Skeletal muscle tissue (tissue), 3 donors: ENCODE measurements at regions not wholly inside any gene's neighbourhood (a gene's known extent, or its start where the extent isn't known, plus 50 kb on each side); places are given as distances from the start of the nearest gene placed in this dataset.

ENCODE experiments used
- H3K27ac ChIP-seq: one replicate; pipeline ENCODE4 v1.7.0; 2013; ENCODE audit warnings: mild to moderate bottlenecking, low read depth, low read length, inconsistent platforms
- H3K27me3 ChIP-seq, 3 donors: one replicate each; pipeline ENCODE4 v1.7.0; 2013; ENCODE audit warnings: low read length in 3 of 3; ENCODE audit not compliant: control insufficient read depth in 3 of 3, insufficient read depth in 3 of 3
- H3K36me3 ChIP-seq, 3 donors: one replicate each; pipeline ENCODE4 v1.7.0; 2013; ENCODE audit warnings: low read length in 3 of 3; ENCODE audit not compliant: control insufficient read depth in 3 of 3, insufficient read depth in 3 of 3
- H3K4me1 ChIP-seq, 3 donors: one replicate each; pipeline ENCODE4 v1.7.0; 2013; ENCODE audit warnings: low read length in 3 of 3, mild to moderate bottlenecking in 3 of 3; ENCODE audit not compliant: control insufficient read depth in 3 of 3, insufficient read depth in 3 of 3
- H3K4me3 ChIP-seq, 3 donors: one replicate each; pipeline ENCODE4 v1.7.0; 2013; ENCODE audit warnings: low read length in 3 of 3
- H3K9ac ChIP-seq, 3 donors: one replicate each; pipeline ENCODE4 v1.7.0; 2013; ENCODE audit warnings: low read length in 3 of 3, mild to moderate bottlenecking in 3 of 3, moderate library complexity in 2 of 3, low read depth in 1 of 3
- H3K9me3 ChIP-seq, 3 donors: one replicate each; pipeline ENCODE4 v1.7.0; 2013; ENCODE audit warnings: low read length in 3 of 3; ENCODE audit not compliant: control insufficient read depth in 3 of 3
- donor health status: Osteomylitis.

DNA sequence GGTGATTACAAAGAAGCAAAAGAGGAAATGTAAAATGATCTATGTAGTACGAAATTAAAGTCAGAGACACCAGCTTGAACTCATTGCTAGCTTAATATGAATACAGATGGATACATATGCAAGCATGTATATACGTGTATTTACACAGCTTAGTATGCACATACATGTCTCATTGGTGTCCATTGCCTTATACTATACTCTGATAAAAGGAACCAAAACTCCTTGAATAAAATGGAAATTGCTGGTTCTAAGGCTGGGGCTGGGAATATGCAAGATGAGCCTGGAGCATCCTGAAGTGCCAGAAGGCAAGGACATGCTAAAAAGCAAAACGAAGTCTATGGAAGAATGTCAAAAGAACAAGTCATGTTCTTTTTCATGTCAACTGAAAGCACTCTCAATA is 1424.4 kb upstream of the SLC39A10 start:
- no peaks in the 10 kb centered on the region for H3K4me1 ChIP-seq
- H3K27me3 ChIP-seq, result no peaks in the 10 kb centered on the region
- no peak overlapping the region for H3K27ac ChIP-seq
- H3K9ac ChIP-seq, result no peak overlapping the region
- H3K9me3 ChIP-seq, result no peaks in the 10 kb centered on the region
- H3K36me3 ChIP-seq, result no peaks in the 10 kb centered on the region
- no peak overlapping the region for H3K4me3 ChIP-seq

DNA sequence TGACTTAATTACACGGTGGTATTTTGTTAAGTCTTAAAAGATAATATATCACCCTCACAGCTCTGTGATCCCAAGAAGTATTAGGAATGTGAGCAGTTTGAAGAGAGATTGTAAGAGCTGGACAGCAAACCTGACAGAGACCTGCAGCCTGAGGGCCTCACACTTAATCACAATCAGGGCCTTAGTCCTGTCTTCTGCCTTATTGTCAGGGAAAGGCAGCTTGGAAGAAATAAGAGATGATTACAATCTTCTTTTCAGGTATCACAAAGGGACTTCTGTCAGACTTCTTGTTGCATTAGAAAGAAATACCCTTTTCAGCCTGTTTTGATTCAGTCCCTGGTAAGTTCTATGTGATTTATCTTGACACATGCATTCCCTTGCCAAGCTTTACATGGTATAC is 1433.8 kb upstream of the SLC39A10 start:
- no peaks in the 10 kb centered on the region for H3K9me3 ChIP-seq
- no peak overlapping the region for H3K27ac ChIP-seq
- H3K9ac ChIP-seq, result no peak overlapping the region
- no peaks in the 10 kb centered on the region for H3K27me3 ChIP-seq
- H3K4me1 ChIP-seq, result no peaks in the 10 kb centered on the region
- no peak overlapping the region for H3K4me3 ChIP-seq
- no peaks in the 10 kb centered on the region for H3K36me3 ChIP-seq

DNA sequence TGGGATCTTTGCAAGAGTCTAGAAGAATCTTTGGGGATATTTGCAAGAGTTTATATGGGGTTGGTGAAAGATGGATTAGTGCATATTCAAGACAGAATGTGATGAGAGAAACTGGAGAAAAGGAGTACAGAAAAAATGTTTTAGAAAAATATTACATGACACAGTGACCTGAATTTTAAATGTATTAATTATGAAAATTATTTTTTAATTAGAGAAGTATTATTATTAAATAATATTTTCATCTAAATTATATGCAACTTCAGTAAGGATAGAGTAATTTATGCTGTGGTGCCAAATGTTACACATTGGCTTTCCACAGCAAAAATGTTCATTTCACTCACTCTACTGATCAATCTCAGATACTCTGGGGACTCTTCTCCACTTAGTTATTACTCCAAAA is 1442.8 kb upstream of the SLC39A10 start:
- H3K4me3 ChIP-seq, result no peak overlapping the region
- no peaks in the 10 kb centered on the region for H3K4me1 ChIP-seq
- no peaks in the 10 kb centered on the region for H3K9me3 ChIP-seq
- no peaks in the 10 kb centered on the region for H3K27me3 ChIP-seq
- H3K9ac ChIP-seq, result no peak overlapping the region
- no peak overlapping the region for H3K27ac ChIP-seq
- no peaks in the 10 kb centered on the region for H3K36me3 ChIP-seq

DNA sequence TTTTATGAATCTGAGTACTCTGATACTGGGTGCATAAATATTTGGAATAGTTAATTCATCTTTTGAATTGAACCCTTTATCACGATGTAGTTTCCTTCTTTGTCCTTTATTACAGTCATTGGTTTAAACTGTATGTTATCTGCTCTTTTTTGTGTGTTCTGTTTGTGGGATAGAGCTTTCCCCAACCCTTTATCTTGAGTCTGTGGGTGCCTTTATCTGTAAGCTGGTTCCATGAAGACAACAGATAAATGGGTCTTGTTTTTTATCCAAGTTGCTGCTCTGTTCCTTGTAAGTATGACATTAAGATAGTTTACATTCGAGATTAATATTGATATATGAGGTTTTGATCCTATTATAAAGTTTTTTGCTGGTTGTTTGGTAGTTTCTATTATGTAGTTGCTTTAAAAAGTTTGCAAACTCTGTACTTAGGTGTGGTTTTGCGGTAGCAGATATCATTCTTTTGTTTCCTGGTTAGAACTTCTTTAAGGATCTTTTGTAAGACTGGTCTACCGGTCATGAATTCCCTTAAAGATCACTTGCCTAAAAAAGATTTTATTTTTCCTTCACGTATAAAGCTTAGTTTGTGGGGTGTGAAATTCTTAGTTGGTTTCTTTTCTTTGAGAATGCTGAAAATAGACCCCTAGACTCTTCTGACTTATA is 1451.3 kb upstream of the SLC39A10 start:
- no peak overlapping the region for H3K9ac ChIP-seq
- no peaks in the 10 kb centered on the region for H3K4me1 ChIP-seq
- H3K36me3 ChIP-seq, result no peaks in the 10 kb centered on the region
- no peaks in the 10 kb centered on the region for H3K9me3 ChIP-seq
- no peak overlapping the region for H3K4me3 ChIP-seq
- no peak overlapping the region for H3K27ac ChIP-seq
- no peaks in the 10 kb centered on the region for H3K27me3 ChIP-seq

DNA sequence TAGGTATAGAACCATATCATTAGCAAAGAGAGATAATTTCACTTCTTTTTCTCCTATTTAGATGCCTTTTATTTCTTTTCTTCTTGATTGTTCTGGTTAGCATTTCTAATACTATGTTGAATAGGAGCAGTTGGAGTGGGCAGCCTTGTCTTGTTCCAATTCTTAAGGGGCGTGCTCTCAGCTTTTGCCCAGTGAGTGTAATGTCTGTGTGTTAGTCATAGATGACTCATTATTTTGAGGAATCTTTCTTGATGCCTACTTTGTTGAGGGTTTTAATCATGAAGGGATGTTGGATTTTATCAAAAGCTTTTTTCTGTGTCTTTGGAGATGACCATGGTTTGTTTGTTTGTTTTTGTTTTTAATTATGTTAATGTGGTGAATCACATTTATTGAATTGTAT is 1453.1 kb upstream of the SLC39A10 start:
- no peak overlapping the region for H3K4me3 ChIP-seq
- H3K36me3 ChIP-seq, result no peaks in the 10 kb centered on the region
- no peaks in the 10 kb centered on the region for H3K27me3 ChIP-seq
- no peaks in the 10 kb centered on the region for H3K4me1 ChIP-seq
- no peak overlapping the region for H3K27ac ChIP-seq
- no peak overlapping the region for H3K9ac ChIP-seq
- H3K9me3 ChIP-seq, result no peaks in the 10 kb centered on the region

DNA sequence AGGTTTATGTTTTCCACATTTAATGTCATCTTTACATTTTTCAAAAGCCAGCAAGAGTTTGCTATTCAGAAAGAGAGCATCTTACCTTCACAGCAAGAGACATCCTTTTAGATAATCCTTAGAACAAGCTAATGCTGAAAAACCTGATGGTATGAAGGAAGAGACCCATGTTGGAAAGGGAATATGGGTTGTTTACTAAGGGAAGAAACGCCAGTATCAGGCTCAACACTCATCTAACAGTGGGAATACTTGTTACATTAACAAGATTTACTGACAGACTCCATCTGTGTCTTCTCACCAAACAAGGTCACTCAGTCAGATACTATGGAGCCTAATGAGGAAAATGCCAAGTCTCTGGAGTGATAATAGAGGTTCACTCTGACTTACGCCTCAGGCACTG is 1474.1 kb upstream of the SLC39A10 start:
- Histone ChIP-seq H3K4me1 (no peaks in the 10 kb centered on the region), H3K27ac (no peak overlapping the region), H3K9ac (no peak overlapping the region), H3K27me3 (no peaks in the 10 kb centered on the region), H3K4me3 (no peak overlapping the region), H3K9me3 (no peaks in the 10 kb centered on the region), H3K36me3 (no peaks in the 10 kb centered on the region)

DNA sequence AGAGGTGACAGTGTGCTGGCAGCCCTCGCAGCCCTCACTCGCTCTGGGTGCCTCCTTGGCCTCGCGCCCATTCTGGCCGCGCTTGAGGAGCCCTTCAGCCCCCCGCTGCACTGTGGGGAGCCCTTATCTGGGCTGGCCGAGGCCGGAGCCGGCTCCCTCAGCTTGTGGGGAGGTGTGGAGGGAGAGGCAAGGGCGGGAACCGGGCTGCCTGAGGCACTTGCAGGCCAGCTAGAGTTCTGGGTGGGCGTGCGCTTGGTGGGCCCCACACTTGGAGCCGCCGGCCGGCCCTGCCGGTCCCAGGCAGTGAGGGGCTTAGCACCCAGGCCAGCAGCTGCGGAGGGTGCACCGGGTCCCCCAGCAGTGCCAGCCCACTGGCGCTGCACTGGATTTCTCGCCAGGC is 1480.9 kb upstream of the SLC39A10 start:
- H3K9ac ChIP-seq, result no peak overlapping the region

DNA sequence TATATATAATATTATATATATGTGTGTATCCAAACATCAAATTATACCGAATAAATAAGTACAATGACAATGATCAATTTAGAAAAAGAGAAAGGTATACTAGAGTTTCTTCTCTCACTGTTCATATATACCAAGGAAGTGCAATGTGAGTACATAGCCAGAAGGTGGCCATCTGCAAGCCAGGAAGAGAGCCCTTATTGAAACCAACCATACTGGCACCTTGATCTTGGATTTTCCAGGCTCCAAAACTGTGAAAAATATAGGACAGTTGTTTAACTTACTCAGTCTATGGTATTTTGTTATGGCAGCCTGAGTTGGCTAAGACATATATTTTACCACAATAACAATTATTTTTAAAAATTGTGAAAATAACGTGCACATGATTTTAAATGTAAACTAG is 1490.2 kb upstream of the SLC39A10 start:
- no peak overlapping the region for H3K4me3 ChIP-seq
- no peaks in the 10 kb centered on the region for H3K27me3 ChIP-seq
- H3K9ac ChIP-seq, result no peak overlapping the region
- no peak overlapping the region for H3K27ac ChIP-seq
- no peaks in the 10 kb centered on the region for H3K36me3 ChIP-seq
- H3K9me3 ChIP-seq, result no peaks in the 10 kb centered on the region
- no peaks in the 10 kb centered on the region for H3K4me1 ChIP-seq

More for the DNA sequence above, 1480.9 kb upstream of the SLC39A10 start:
- H3K9me3 ChIP-seq, result no peaks in the 10 kb centered on the region
- no peaks in the 10 kb centered on the region for H3K4me1 ChIP-seq
- H3K27me3 ChIP-seq, result no peaks in the 10 kb centered on the region
- H3K36me3 ChIP-seq, result no peaks in the 10 kb centered on the region
- H3K27ac ChIP-seq, result no peak overlapping the region
- H3K4me3 ChIP-seq, result no peak overlapping the region

DNA sequence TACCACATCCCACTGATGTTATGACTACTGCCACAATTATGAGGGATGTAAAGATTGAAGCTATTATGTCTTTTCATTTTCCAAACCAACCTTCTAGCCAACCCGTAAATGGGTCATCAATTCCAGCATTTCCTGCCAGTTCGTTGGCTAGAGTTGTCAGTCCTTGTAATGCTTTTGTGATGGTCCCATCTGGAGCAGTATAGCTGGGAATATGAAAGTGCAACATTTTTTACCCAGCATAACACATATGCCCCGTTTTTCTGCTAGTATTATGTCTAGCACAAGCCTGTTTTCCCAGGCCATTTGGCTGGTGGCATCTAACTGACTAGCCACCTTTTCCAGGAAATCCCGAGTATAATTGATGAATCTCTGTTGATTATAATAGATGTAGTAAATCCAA is 1501.6 kb upstream of the SLC39A10 start:
- no peaks in the 10 kb centered on the region for H3K27me3 ChIP-seq
- H3K9ac ChIP-seq, result no peak overlapping the region
- H3K4me1 ChIP-seq, result no peaks in the 10 kb centered on the region
- no peaks in the 10 kb centered on the region for H3K9me3 ChIP-seq
- no peaks in the 10 kb centered on the region for H3K36me3 ChIP-seq
- H3K4me3 ChIP-seq, result no peak overlapping the region
- no peak overlapping the region for H3K27ac ChIP-seq

DNA sequence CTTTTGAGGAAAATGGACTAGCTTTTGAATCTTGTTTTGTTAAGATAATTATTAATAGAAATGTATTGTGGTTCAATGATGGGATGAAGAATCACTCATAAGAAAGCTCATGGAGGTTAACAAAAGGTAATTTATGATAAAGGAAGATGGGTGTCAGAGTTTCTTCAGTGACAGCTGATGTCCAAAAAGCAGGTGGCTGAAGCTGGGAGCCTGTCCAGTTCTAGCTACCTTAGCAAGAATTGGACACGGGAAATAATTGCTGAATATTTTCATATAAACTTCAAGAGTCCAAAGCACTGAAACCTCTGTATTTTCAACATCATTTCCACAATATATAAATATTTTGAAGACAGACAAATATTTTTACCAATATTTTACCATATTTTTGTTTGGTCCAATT is 1505.8 kb upstream of the SLC39A10 start:
- Histone ChIP-seq H3K4me3 (no peak overlapping the region), H3K4me1 (no peaks in the 10 kb centered on the region), H3K36me3 (no peaks in the 10 kb centered on the region), H3K9ac (no peak overlapping the region), H3K27ac (no peak overlapping the region), H3K27me3 (no peaks in the 10 kb centered on the region), H3K9me3 (no peaks in the 10 kb centered on the region)

DNA sequence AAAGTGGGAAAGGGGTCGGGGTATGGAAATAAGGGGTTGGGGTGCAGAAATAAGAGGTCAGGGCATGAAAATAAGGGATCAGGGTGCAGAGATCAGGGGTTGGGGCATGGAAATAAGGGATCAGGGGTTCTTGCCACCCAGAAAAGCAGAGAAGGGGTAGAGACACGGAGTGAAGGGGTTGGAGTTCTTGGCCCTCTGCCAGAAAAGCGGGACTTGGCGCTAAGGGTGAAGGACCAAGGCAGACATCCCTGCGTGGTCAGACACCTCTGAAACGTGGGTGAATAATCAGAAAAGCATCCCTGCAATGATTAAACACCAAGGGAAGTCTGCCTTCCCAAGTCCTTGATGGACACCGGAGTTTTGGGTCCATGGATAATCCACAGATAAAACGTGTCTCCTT is 1521.6 kb upstream of the SLC39A10 start:
- Histone ChIP-seq H3K36me3 (no peaks in the 10 kb centered on the region), H3K9me3 (no peaks in the 10 kb centered on the region), H3K9ac (no peak overlapping the region), H3K27ac (no peak overlapping the region), H3K4me1 (no peaks in the 10 kb centered on the region), H3K27me3 (no peaks in the 10 kb centered on the region), H3K4me3 (no peak overlapping the region)
